ENCODE measurements at regions not wholly inside any gene's neighbourhood (a gene's known extent, or its start where the extent isn't known, plus 50 kb on each side); places are given as distances from the start of the nearest gene placed in this dataset.

GRCh38 chr11:95419915-95420314 lies 188.9 kb upstream of the SESN3 start:
- no peaks in the 10 kb centered on the region for H3F3A ChIP-seq (replicated peaks; ENCODE audit: insufficient read depth)
- H2AFZ ChIP-seq (ENCODE audit: low read depth), result no peak overlapping the region
- TF ChIP-seq ZBTB33 (IDR thresholded peaks at IDR 0.05; ENCODE audit: borderline replicate concordance, low read depth) (no peak), PBX3 (IDR thresholded peaks at IDR 0.05) (no peak), SIN3A (IDR thresholded peaks at IDR 0.05; ENCODE audit: borderline replicate concordance, low read depth, low read length) (no peak), RCOR1 (IDR thresholded peaks at IDR 0.05; ENCODE audit: low read length) (no peak), JUND (IDR thresholded peaks at IDR 0.05) (no peak), GABPA (IDR thresholded peaks at IDR 0.05; ENCODE audit: low read depth) (no peak), EP300 (IDR thresholded peaks at IDR 0.05; ENCODE audit: borderline replicate concordance in 1 of 2, low read depth in 1 of 2, low read length in 1 of 2) (no peak), ELF1 (IDR thresholded peaks at IDR 0.05) (no peak), REST (IDR thresholded peaks at IDR 0.05; ENCODE audit: low read depth, low read length) (no peak)
- no peaks in the 10 kb centered on the region for H3K79me2 ChIP-seq (ENCODE audit: insufficient read depth)
- POLR2A ChIA-PET, result no interaction called here
- H3K4me2 ChIP-seq, result no peak overlapping the region
- H3K36me3 ChIP-seq (replicated peaks in 1 of 2; ENCODE audit: control insufficient read depth in 1 of 2, insufficient read depth in 2 of 2, low read length in 1 of 2), result no peaks in the 10 kb centered on the region
- H4K20me1 ChIP-seq (ENCODE audit: insufficient read depth), result no peaks in the 10 kb centered on the region
- no peaks in the 10 kb centered on the region for H3K9me2 ChIP-seq
- 50% methylated on average over 2 of the region's 2 CpGs for WGBS (ENCODE audit: low lambda C conversion rate)
- H3K4me3 ChIP-seq (ENCODE audit: low read depth in 2 of 2, low read length in 1 of 2), result no peak overlapping the region
- H3K9ac ChIP-seq, result no peak overlapping the region
- CTCF ChIA-PET, result interaction anchor here (1.5 kb wide), 1 partner anchor 286 kb away, joined by 4 read pairs; no protein-coding TSS in a partner anchor
- H3K9me3 ChIP-seq, result no peaks in the 10 kb centered on the region
- H3K4me1 ChIP-seq (ENCODE audit: control insufficient read depth in 1 of 2, insufficient read depth in 2 of 2, low read depth in 1 of 2, low read length in 1 of 2), result no peaks in the 10 kb centered on the region
- no peaks in the 10 kb centered on the region for H3K27me3 ChIP-seq (ENCODE audit: insufficient read depth)
- no peak for DNase-seq
- no peak overlapping the region for H3K27ac ChIP-seq (ENCODE audit: low read depth in 2 of 2, low read length in 1 of 2)

- Histone ChIP-seq H3K27me3 (ENCODE audit: insufficient read depth) (no peaks in the 10 kb centered on the region), H3F3A (replicated peaks; ENCODE audit: insufficient read depth) (no peaks in the 10 kb centered on the region), H3K36me3 (replicated peaks in 1 of 2; ENCODE audit: control insufficient read depth in 1 of 2, insufficient read depth in 2 of 2, low read length in 1 of 2) (no peaks in the 10 kb centered on the region), H3K79me2 (ENCODE audit: insufficient read depth) (no peaks in the 10 kb centered on the region), H3K27ac (ENCODE audit: low read depth in 2 of 2, low read length in 1 of 2) (no peak overlapping the region), H3K4me3 (ENCODE audit: low read depth in 2 of 2, low read length in 1 of 2) (no peak overlapping the region), H3K9me3 (no peaks in the 10 kb centered on the region), H3K4me2 (no peak overlapping the region), H3K9me2 (no peaks in the 10 kb centered on the region), H3K9ac (no peak overlapping the region), H4K20me1 (ENCODE audit: insufficient read depth) (no peaks in the 10 kb centered on the region), H2AFZ (ENCODE audit: low read depth) (no peak overlapping the region), H3K4me1 (ENCODE audit: control insufficient read depth in 1 of 2, insufficient read depth in 2 of 2, low read depth in 1 of 2, low read length in 1 of 2) (no peaks in the 10 kb centered on the region)
- ChIA-PET CTCF (no interaction called here), POLR2A (no interaction called here)
- DNase-seq, result no peak
- TF ChIP-seq MXI1 (IDR thresholded peaks at IDR 0.05; ENCODE audit: low read depth, low read length) (no peak), FOSL2 (IDR thresholded peaks at IDR 0.05; ENCODE audit: borderline replicate concordance, low read depth) (no peak), TCF12 (IDR thresholded peaks at IDR 0.05) (no peak), CHD2 (IDR thresholded peaks at IDR 0.05; ENCODE audit: low read length, partially characterized antibody) (no peak), REST (IDR thresholded peaks at IDR 0.05; ENCODE audit: low read depth, low read length) (no peak), RCOR1 (IDR thresholded peaks at IDR 0.05; ENCODE audit: low read length) (no peak), CTCF (IDR thresholded peaks at IDR 0.05) (no peak)
- 0% methylated on average over 1 of the region's 1 CpG for WGBS (ENCODE audit: low lambda C conversion rate)
Measured at GRCh38 chr11:95418916-95419315, 187.9 kb upstream of the SESN3 start.
